PC-3 (cell line): ENCODE measurements at regions not wholly inside any gene's neighbourhood (a gene's known extent, or its start where the extent isn't known, plus 50 kb on each side); places are given as distances from the start of the nearest gene placed in this dataset.

ENCODE experiments used
- CTCF ChIP-seq: fragments of 300-600 bp; sonication (generic); conservative IDR thresholded peaks from 2 replicates; pipeline ENCODE4 v1.5.1; 2017; ENCODE audit warnings: antibody characterized with exemption, low read depth, mild to moderate bottlenecking, low read length
- EZH2 ChIP-seq: fragments of 300-600 bp; sonication (generic); IDR thresholded peaks from one replicate; pipeline ENCODE4 v1.6.1; 2017; ENCODE audit warnings: antibody characterized with exemption, mild to moderate bottlenecking, low read length; ENCODE audit not compliant: unreplicated experiment
- EZH2phosphoT487 ChIP-seq: fragments of 300-600 bp; sonication (generic); IDR thresholded peaks from 2 replicates; pipeline ENCODE4 v1.6.1; 2018; ENCODE audit warnings: mild to moderate bottlenecking, antibody characterized with exemption, low read length, borderline replicate concordance

GRCh38 chr6:169022079-169022478 lies 231.6 kb downstream of the THBS2 start:
- TF ChIP-seq EZH2 (no peak), CTCF (0 out of 2 replicates have a peak, but pooled peaks have one; percentile 27), EZH2phosphoT487 (no peak)
